ENCODE measurements at regions not wholly inside any gene's neighbourhood (a gene's known extent, or its start where the extent isn't known, plus 50 kb on each side); places are given as distances from the start of the nearest gene placed in this dataset.

- no peak for DNase-seq (ENCODE audit: low read depth)
- H3K4me3 ChIP-seq (ENCODE audit: low read depth, low read length): no peak overlapping the region
- TF ChIP-seq, protein P1, sequence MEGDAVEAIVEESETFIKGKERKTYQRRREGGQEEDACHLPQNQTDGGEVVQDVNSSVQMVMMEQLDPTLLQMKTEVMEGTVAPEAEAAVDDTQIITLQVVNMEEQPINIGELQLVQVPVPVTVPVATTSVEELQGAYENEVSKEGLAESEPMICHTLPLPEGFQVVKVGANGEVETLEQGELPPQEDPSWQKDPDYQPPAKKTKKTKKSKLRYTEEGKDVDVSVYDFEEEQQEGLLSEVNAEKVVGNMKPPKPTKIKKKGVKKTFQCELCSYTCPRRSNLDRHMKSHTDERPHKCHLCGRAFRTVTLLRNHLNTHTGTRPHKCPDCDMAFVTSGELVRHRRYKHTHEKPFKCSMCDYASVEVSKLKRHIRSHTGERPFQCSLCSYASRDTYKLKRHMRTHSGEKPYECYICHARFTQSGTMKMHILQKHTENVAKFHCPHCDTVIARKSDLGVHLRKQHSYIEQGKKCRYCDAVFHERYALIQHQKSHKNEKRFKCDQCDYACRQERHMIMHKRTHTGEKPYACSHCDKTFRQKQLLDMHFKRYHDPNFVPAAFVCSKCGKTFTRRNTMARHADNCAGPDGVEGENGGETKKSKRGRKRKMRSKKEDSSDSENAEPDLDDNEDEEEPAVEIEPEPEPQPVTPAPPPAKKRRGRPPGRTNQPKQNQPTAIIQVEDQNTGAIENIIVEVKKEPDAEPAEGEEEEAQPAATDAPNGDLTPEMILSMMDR (IDR thresholded peaks at IDR 0.05; ENCODE audit: low read depth, low read length, missing control alignments): no peak
These were observed 96.2 kb upstream of the CNR1 start for GRCh38 chr6:88262332-88262731.

DNA sequence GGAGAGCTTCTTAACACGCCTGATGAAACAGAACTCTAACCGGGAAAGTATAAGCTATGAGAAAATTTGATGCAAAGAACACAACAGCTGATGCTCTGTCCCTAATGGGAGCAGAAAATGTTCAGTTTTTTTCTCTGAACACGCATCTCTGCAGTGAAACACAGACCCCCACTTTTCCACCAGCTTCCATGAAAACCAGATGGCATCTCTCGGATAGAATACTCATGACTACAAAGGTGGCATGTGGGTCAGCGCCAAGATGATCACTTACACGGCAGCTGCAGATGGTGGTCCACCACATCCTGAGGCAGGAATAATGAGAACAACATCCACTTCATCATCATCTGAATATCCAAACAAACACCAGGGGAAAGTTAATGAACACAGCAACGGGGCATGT, 85.2 kb upstream of the CNR1 start:
- TF ChIP-seq, protein P1 (IDR thresholded peaks at IDR 0.05; ENCODE audit: low read depth, low read length, missing control alignments): no peak
- H3K4me3 ChIP-seq (ENCODE audit: low read depth, low read length): no peak overlapping the region
- DNase-seq (ENCODE audit: low read depth): no peak

DNA sequence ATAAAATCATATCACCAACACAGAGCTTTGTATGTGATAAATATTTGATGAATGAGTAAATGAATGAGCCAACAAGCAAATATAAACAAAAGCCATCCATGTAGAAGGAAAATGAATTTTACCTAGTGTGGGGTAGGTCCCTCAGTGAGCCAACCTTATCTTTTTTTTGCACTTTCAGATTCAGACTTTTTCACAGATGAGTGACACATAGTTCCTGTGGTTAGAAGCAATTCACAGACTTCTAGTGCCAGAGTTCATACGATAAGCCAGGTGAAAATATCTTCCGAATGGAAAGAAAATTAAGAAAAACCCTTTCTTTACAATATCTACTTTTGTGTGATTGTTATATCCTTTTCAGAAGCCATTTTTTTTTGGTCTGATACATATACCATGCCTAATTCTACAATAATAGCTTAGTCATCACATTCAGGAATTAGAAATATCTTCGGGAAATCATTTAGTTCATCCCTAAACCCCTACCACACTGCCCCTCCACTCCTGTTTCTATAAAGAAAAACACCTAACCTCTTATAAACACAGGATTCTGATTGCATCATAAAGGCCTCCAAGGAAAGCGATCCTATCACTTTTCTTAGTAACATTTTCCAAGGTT, 82.7 kb upstream of the CNR1 start:
- TF ChIP-seq, protein P1 (IDR thresholded peaks at IDR 0.05; ENCODE audit: low read depth, low read length, missing control alignments): no peak
- no peak for DNase-seq (ENCODE audit: low read depth)
- no peak overlapping the region for H3K4me3 ChIP-seq (ENCODE audit: low read depth, low read length)

DNA sequence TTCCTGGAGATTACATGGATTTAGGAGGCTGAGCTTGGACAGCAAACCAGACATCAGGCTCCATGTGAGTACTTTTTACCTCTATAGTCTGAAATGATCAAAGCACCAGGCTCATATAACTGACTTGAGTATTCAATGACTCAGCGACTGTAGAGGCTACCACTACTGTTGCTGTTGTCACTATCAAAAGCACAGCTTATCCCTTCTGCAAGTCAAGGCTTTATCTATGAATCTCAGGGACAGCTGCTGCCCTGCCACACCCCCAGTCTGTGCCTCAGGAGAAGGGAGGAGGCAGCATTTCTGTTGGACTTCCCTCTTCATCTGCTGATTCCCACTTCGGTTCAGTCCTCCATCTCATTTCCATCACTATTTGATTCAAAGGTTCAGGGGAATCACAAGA, 80.5 kb upstream of the CNR1 start:
- no peak for DNase-seq (ENCODE audit: low read depth)
- TF ChIP-seq, protein P1 (IDR thresholded peaks at IDR 0.05; ENCODE audit: low read depth, low read length, missing control alignments): no peak
- H3K4me3 ChIP-seq (ENCODE audit: low read depth, low read length): no peak overlapping the region

GRCh38 chr6:88244721-88245120, 78.6 kb upstream of the CNR1 start:
- no peak overlapping the region for H3K4me3 ChIP-seq (ENCODE audit: low read depth, low read length)
- DNase-seq (ENCODE audit: low read depth): no peak

GRCh38 chr6:88238901-88239300, 72.8 kb upstream of the CNR1 start:
- TF ChIP-seq, protein P1 (IDR thresholded peaks at IDR 0.05; ENCODE audit: low read depth, low read length, missing control alignments): no peak
- no peak overlapping the region for H3K4me3 ChIP-seq (ENCODE audit: low read depth, low read length)
- no peak for DNase-seq (ENCODE audit: low read depth)

More at GRCh38 chr6:88244721-88245120, 78.6 kb upstream of the CNR1 start:
- TF ChIP-seq, protein P1 (IDR thresholded peaks at IDR 0.05; ENCODE audit: low read depth, low read length, missing control alignments): no peak

GRCh38 chr6:88238065-88238464, 71.9 kb upstream of the CNR1 start:
- peak; percentile 31 for DNase-seq (ENCODE audit: low read depth)

More at GRCh38 chr6:88238065-88238464, 71.9 kb upstream of the CNR1 start:
- H3K4me3 ChIP-seq (ENCODE audit: low read depth, low read length): no peak overlapping the region
- TF ChIP-seq, protein P1 (IDR thresholded peaks at IDR 0.05; ENCODE audit: low read depth, low read length, missing control alignments): peak; percentile 78
